NCI-H146 (cell line): ENCODE measurements at regions not wholly inside any gene's neighbourhood (a gene's known extent, or its start where the extent isn't known, plus 50 kb on each side); places are given as distances from the start of the nearest gene placed in this dataset.

ENCODE experiments used
- DNase-seq: peaks from one replicate; lab custom pipeline; 2025; lab: John Stamatoyannopoulos, UW

GRCh38 chr16:35642322-35642835 is 2183.0 kb downstream of the TP53TG3F start:
- DNase-seq: no peak

GRCh38 chr16:35651841-35652240 is 2192.4 kb downstream of the TP53TG3F start:
- DNase-seq: no peak

GRCh38 chr16:35664091-35664693 is 2204.8 kb downstream of the TP53TG3F start:
- no peak for DNase-seq

GRCh38 chr16:35685085-35685484 is 2225.7 kb downstream of the TP53TG3F start:
- no peak for DNase-seq

GRCh38 chr16:35686595-35686994 is 2227.2 kb downstream of the TP53TG3F start:
- DNase-seq: no peak

GRCh38 chr16:35687071-35687470 is 2227.7 kb downstream of the TP53TG3F start:
- DNase-seq: no peak

- DNase-seq: no peak
Observed at GRCh38 chr16:35687781-35688180, 2228.4 kb downstream of the TP53TG3F start.

GRCh38 chr16:35689764-35690163 is 2230.4 kb downstream of the TP53TG3F start:
- no peak for DNase-seq

- DNase-seq: no peak
Observed at GRCh38 chr16:35690413-35690812, 2231.0 kb downstream of the TP53TG3F start.

GRCh38 chr16:35691057-35691456 is 2231.6 kb downstream of the TP53TG3F start:
- DNase-seq: no peak

GRCh38 chr16:35692824-35693223 is 2233.4 kb downstream of the TP53TG3F start:
- DNase-seq: no peak

- DNase-seq: no peak
Observed at GRCh38 chr16:35706901-35707300, 2247.5 kb downstream of the TP53TG3F start.

- no peak for DNase-seq
Observed at GRCh38 chr16:35711435-35711834, 2252.0 kb downstream of the TP53TG3F start.

- no peak for DNase-seq
Observed at GRCh38 chr16:35711958-35712357, 2252.5 kb downstream of the TP53TG3F start.

- DNase-seq: no peak
Observed at GRCh38 chr16:35713762-35714650, 2254.6 kb downstream of the TP53TG3F start.

- DNase-seq: no peak
Observed at GRCh38 chr16:35714665-35715064, 2255.3 kb downstream of the TP53TG3F start.

GRCh38 chr16:35724551-35724950 is 2265.1 kb downstream of the TP53TG3F start:
- DNase-seq: no peak

- no peak for DNase-seq
Observed at GRCh38 chr16:35725949-35726348, 2266.5 kb downstream of the TP53TG3F start.

- DNase-seq: no peak
Observed at GRCh38 chr16:35730251-35730650, 2270.8 kb downstream of the TP53TG3F start.

GRCh38 chr16:35731341-35732040 is 2272.1 kb downstream of the TP53TG3F start:
- DNase-seq: no peak

- DNase-seq: no peak
Observed at GRCh38 chr16:35732046-35732810, 2272.8 kb downstream of the TP53TG3F start.
